GM21526 (cell line): ENCODE measurements at regions not wholly inside any gene's neighbourhood (a gene's known extent, or its start where the extent isn't known, plus 50 kb on each side); places are given as distances from the start of the nearest gene placed in this dataset.

Experiments
- ATAC-seq: cut with Tn5 transposase; IDR thresholded peaks from one replicate; pipeline ENCODE4 v1.9.1; 2021; ENCODE audit warnings: moderate library complexity; ENCODE audit not compliant: unreplicated experiment, low FRiP score

GRCh38 chr13:95492044-95492801 lies 60.3 kb upstream of the CLDN10 start:
- no peak for ATAC-seq

- ATAC-seq: no peak
Observed at GRCh38 chr13:95494082-95494681, 58.3 kb upstream of the CLDN10 start.

GRCh38 chr13:95496485-95496884 lies 56.0 kb upstream of the CLDN10 start:
- no peak for ATAC-seq

- ATAC-seq: no peak
Observed at GRCh38 chr13:95497381-95497807, 55.1 kb upstream of the CLDN10 start.

- no peak for ATAC-seq
Observed at GRCh38 chr13:95498886-95499285, 53.6 kb upstream of the CLDN10 start.

GRCh38 chr13:95499811-95500712 lies 52.5 kb upstream of the CLDN10 start:
- ATAC-seq: no peak

- no peak for ATAC-seq
Observed at GRCh38 chr13:95502216-95502615, 50.3 kb upstream of the CLDN10 start.
